OCI-LY1 (cell line): ENCODE measurements at regions not wholly inside any gene's neighbourhood (a gene's known extent, or its start where the extent isn't known, plus 50 kb on each side); places are given as distances from the start of the nearest gene placed in this dataset.

Experiments
- H2AFZ ChIP-seq: fragments of 200-600 bp; sonication (generic), shearing (Covaris generic); 2 replicates; pipeline ENCODE4 v1.6.0; 2014; ENCODE audit warnings: antibody characterized with exemption, mild to moderate bottlenecking, low read length
- H3F3A ChIP-seq: fragments of 200-600 bp; sonication (generic), shearing (Covaris generic); 2 replicates; pipeline ENCODE4 v1.6.0; 2014; ENCODE audit warnings: mild to moderate bottlenecking, antibody characterized with exemption, low read length, moderate library complexity; ENCODE audit not compliant: insufficient read depth
- H3K27ac ChIP-seq: fragments of 200-600 bp; sonication (generic); 2 replicates; pipeline ENCODE4 v1.5.1; 2014; ENCODE audit warnings: low read length, mixed run types, mild to moderate bottlenecking, low read depth; ENCODE audit not compliant: poor library complexity, severe bottlenecking
- H3K27me3 ChIP-seq: fragments of 200-600 bp; sonication (generic); 2 replicates; pipeline ENCODE4 v1.6.0; 2014; ENCODE audit warnings: antibody characterized with exemption, mild to moderate bottlenecking, low read length, moderate library complexity; ENCODE audit not compliant: insufficient read depth
- H3K36me3 ChIP-seq: fragments of 200-600 bp; sonication (generic); 2 replicates; pipeline ENCODE4 v1.6.1; 2014; ENCODE audit warnings: mild to moderate bottlenecking, antibody characterized with exemption, low read length, moderate library complexity, mixed read lengths; ENCODE audit not compliant: insufficient read depth
- H3K4me1 ChIP-seq: fragments of 200-600 bp; sonication (generic); 2 replicates; pipeline ENCODE4 v1.5.1; 2014; ENCODE audit warnings: mild to moderate bottlenecking, low read length, moderate library complexity; ENCODE audit not compliant: insufficient read depth, severe bottlenecking
- H3K4me2 ChIP-seq: fragments of 200-600 bp; sonication (generic), shearing (Covaris generic); 2 replicates; pipeline ENCODE4 v1.6.1; 2014; ENCODE audit warnings: low read length
- H3K4me3 ChIP-seq: fragments of 200-600 bp; sonication (generic); 2 replicates; pipeline ENCODE4 v1.5.1; 2014; ENCODE audit warnings: low read length, low read depth, mild to moderate bottlenecking, mixed read lengths; ENCODE audit not compliant: poor library complexity, severe bottlenecking
- H3K79me2 ChIP-seq: fragments of 200-600 bp; shearing (Covaris generic); 2 replicates; pipeline ENCODE4 v1.6.1; 2016; ENCODE audit warnings: mixed run types, low read length, mixed read lengths; ENCODE audit not compliant: insufficient read depth
- H3K9ac ChIP-seq: fragments of 200-600 bp; sonication (generic), shearing (Covaris generic); 2 replicates; pipeline ENCODE4 v1.6.1; 2014; ENCODE audit warnings: mild to moderate bottlenecking, low read length, mixed read lengths
- H3K9me2 ChIP-seq: fragments of 200-600 bp; sonication (generic), shearing (Covaris generic); 2 replicates; pipeline ENCODE4 v1.6.1; 2014; ENCODE audit warnings: low read depth, mild to moderate bottlenecking, low read length, mixed read lengths
- H3K9me3 ChIP-seq: fragments of 200-600 bp; shearing (Covaris generic); 2 replicates; pipeline ENCODE4 v1.6.1; 2014; ENCODE audit warnings: low read length, mixed read lengths
- H4K20me1 ChIP-seq: fragments of 200-600 bp; sonication (generic), shearing (Covaris generic); 2 replicates; pipeline ENCODE4 v1.6.0; 2016; ENCODE audit warnings: mild to moderate bottlenecking, low read length; ENCODE audit not compliant: insufficient read depth
- CTCF ChIP-seq: fragments of 200-600 bp; sonication (generic), shearing (Covaris generic); IDR thresholded peaks from 2 replicates; pipeline ENCODE4 v1.5.1; 2017; ENCODE audit warnings: mild to moderate bottlenecking, antibody characterized with exemption, low read length, moderate library complexity, mixed read lengths
- EZH2 ChIP-seq: fragments of 200-600 bp; sonication (generic), shearing (Covaris generic); IDR thresholded peaks from 2 replicates; pipeline ENCODE4 v1.8.0; 2017; ENCODE audit warnings: borderline replicate concordance, mixed run types, mild to moderate bottlenecking, antibody characterized with exemption, low read length, moderate library complexity, mixed read lengths

GRCh38 chrX:138872537-138872936 lies 161.0 kb upstream of the FGF13 start:
- H3K27me3 ChIP-seq: no peaks in the 10 kb centered on the region
- H3K4me3 ChIP-seq: no peak overlapping the region
- H3K4me2 ChIP-seq: no peak overlapping the region
- no peak overlapping the region for H3K27ac ChIP-seq
- no peaks in the 10 kb centered on the region for H3K9me2 ChIP-seq
- no peak overlapping the region for H3K9ac ChIP-seq
- H3K36me3 ChIP-seq: no peaks in the 10 kb centered on the region
- no peak for TF ChIP-seq EZH2
- TF ChIP-seq CTCF: no peak
- H4K20me1 ChIP-seq: no peaks in the 10 kb centered on the region
- H2AFZ ChIP-seq: no peak overlapping the region
- H3K4me1 ChIP-seq: no peaks in the 10 kb centered on the region
- no peaks in the 10 kb centered on the region for H3K79me2 ChIP-seq
- H3F3A ChIP-seq: no peaks in the 10 kb centered on the region
- H3K9me3 ChIP-seq: no peaks in the 10 kb centered on the region

GRCh38 chrX:138871739-138872138 lies 160.2 kb upstream of the FGF13 start:
- Histone ChIP-seq H3K27me3 (no peaks in the 10 kb centered on the region), H3K27ac (no peak overlapping the region), H3K79me2 (no peaks in the 10 kb centered on the region), H3K36me3 (no peaks in the 10 kb centered on the region), H3K9me3 (no peaks in the 10 kb centered on the region), H4K20me1 (no peaks in the 10 kb centered on the region), H2AFZ (no peak overlapping the region), H3K9ac (no peak overlapping the region), H3K4me3 (no peak overlapping the region), H3K4me1 (no peaks in the 10 kb centered on the region), H3F3A (no peaks in the 10 kb centered on the region), H3K4me2 (no peak overlapping the region), H3K9me2 (no peaks in the 10 kb centered on the region)
- TF ChIP-seq EZH2: no peak

GRCh38 chrX:138866643-138867042 lies 155.1 kb upstream of the FGF13 start:
- Histone ChIP-seq H3K27ac (no peak overlapping the region), H3K9ac (no peak overlapping the region), H3K36me3 (no peaks in the 10 kb centered on the region), H3K9me3 (no peaks in the 10 kb centered on the region), H3K4me3 (no peak overlapping the region), H3K4me2 (no peak overlapping the region), H3K4me1 (no peaks in the 10 kb centered on the region), H3F3A (no peaks in the 10 kb centered on the region), H3K9me2 (no peaks in the 10 kb centered on the region), H2AFZ (no peak overlapping the region), H3K79me2 (no peaks in the 10 kb centered on the region), H4K20me1 (no peaks in the 10 kb centered on the region), H3K27me3 (no peaks in the 10 kb centered on the region)
- TF ChIP-seq CTCF: no peak
- TF ChIP-seq EZH2: no peak

- Histone ChIP-seq H4K20me1 (no peaks in the 10 kb centered on the region), H3K79me2 (no peaks in the 10 kb centered on the region), H3K9me3 (no peaks in the 10 kb centered on the region), H3K4me3 (no peak overlapping the region), H3K9ac (no peak overlapping the region), H3K36me3 (no peaks in the 10 kb centered on the region), H3K27me3 (no peaks in the 10 kb centered on the region), H3K27ac (no peak overlapping the region), H3K4me1 (no peaks in the 10 kb centered on the region), H2AFZ (no peak overlapping the region), H3K4me2 (no peak overlapping the region), H3F3A (no peaks in the 10 kb centered on the region), H3K9me2 (no peaks in the 10 kb centered on the region)
- TF ChIP-seq CTCF: no peak
- no peak for TF ChIP-seq EZH2
These were observed 153.7 kb upstream of the FGF13 start for GRCh38 chrX:138865093-138865649.
